Smooth muscle cell (in vitro differentiated cells): ENCODE measurements at regions not wholly inside any gene's neighbourhood (a gene's known extent, or its start where the extent isn't known, plus 50 kb on each side); places are given as distances from the start of the nearest gene placed in this dataset.
A peak's percentile ranks its signal among the peaks of the same experiment; 100 is the strongest.

Experiments used
- DNase-seq: peaks from one replicate; lab custom pipeline; 2025; ENCODE audit not compliant: unreplicated experiment; lab: John Stamatoyannopoulos, UW
- H2AFZ ChIP-seq: fragments of 200-600 bp; sonication (generic); 2 replicates; pipeline ENCODE4 v1.6.0; 2016; ENCODE audit warnings: antibody characterized with exemption, low read depth, mild to moderate bottlenecking
- H3F3A ChIP-seq: fragments of 200-600 bp; sonication (generic); 2 replicates; pipeline ENCODE4 v1.6.0; 2017; ENCODE audit warnings: antibody characterized with exemption, low read depth
- H3K27ac ChIP-seq: fragments of 200-600 bp; sonication (generic); 2 replicates; pipeline ENCODE4 v1.5.1; 2016; ENCODE audit warnings: low read depth, mild to moderate bottlenecking
- H3K27me3 ChIP-seq: fragments of 200-600 bp; sonication (generic); 2 replicates; pipeline ENCODE4 v1.6.1; 2016; ENCODE audit warnings: low read depth, mild to moderate bottlenecking
- H3K36me3 ChIP-seq: fragments of 200-600 bp; sonication (generic); 2 replicates; pipeline ENCODE4 v1.5.1; 2016; ENCODE audit warnings: low read depth
- H3K4me1 ChIP-seq: fragments of 200-600 bp; sonication (generic); 2 replicates; pipeline ENCODE4 v1.5.1; 2016; ENCODE audit warnings: low read depth
- H3K4me2 ChIP-seq: fragments of 200-600 bp; sonication (generic); 2 replicates; pipeline ENCODE4 v1.6.0; 2016; ENCODE audit warnings: mild to moderate bottlenecking
- H3K4me3 ChIP-seq: fragments of 200-600 bp; sonication (generic); 2 replicates; pipeline ENCODE4 v1.5.1; 2016; ENCODE audit warnings: mild to moderate bottlenecking
- H3K79me2 ChIP-seq: fragments of 200-600 bp; sonication (generic); 2 replicates; pipeline ENCODE4 v1.6.0; 2016; ENCODE audit warnings: low read depth, mild to moderate bottlenecking
- H3K9ac ChIP-seq: fragments of 200-600 bp; sonication (generic); 2 replicates; pipeline ENCODE4 v1.6.0; 2016; ENCODE audit warnings: low read depth
- H3K9me3 ChIP-seq: fragments of 200-600 bp; sonication (generic); replicated peaks from 2 replicates; pipeline ENCODE4 v1.5.1; 2016; ENCODE audit warnings: low read depth
- H4K20me1 ChIP-seq: fragments of 200-600 bp; sonication (generic); 2 replicates; pipeline ENCODE4 v1.6.0; 2016; ENCODE audit warnings: low read depth
- CTCF ChIP-seq: fragments of 200-600 bp; sonication (generic); IDR thresholded peaks from 2 replicates; pipeline ENCODE4 v1.5.1; 2017; ENCODE audit warnings: borderline replicate concordance, mild to moderate bottlenecking, antibody characterized with exemption; ENCODE audit not compliant: insufficient read depth, poor library complexity, severe bottlenecking
- WGBS: methylation state at CpG from one replicate; pipeline ENCODE4 v1.1.7; 2016; ENCODE audit warnings: low lambda C conversion rate; 5-methylcytosine and 5-hydroxymethylcytosine counted together

GRCh38 chr9:118303216-118303615 lies 599.0 kb downstream of the TLR4 start:
- no peak for DNase-seq
- Histone ChIP-seq H3K4me3 (no peak overlapping the region), H3K4me1 (no peaks in the 10 kb centered on the region)

DNA sequence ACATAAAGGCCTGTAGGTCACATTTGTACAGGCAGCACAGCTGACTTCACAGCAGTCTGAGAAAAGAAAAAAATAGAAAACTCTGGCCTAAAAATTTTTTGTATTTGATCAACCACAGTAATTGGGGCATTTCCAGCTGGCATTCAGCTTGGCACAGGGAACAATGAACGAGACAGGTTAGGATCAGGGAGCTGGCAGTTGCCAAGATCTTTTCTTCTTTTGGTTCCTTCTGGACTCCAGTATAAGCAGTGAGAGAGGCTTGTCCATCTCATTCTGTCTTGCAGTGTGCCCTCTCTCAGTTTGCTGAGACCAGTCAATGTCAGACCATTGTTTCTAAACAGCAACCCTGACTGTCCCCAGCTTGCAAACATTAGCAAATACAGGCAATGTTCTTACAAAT lies 601.1 kb downstream of the TLR4 start:
- no peak overlapping the region for H3K4me2 ChIP-seq
- H3K9me3 ChIP-seq: no peaks in the 10 kb centered on the region
- no peak for TF ChIP-seq CTCF
- no peak overlapping the region for H3K9ac ChIP-seq
- no peaks in the 10 kb centered on the region for H3K36me3 ChIP-seq
- H3K79me2 ChIP-seq: no peaks in the 10 kb centered on the region
- DNase-seq: no peak
- H3K4me3 ChIP-seq: no peak overlapping the region
- no peaks in the 10 kb centered on the region for H4K20me1 ChIP-seq
- H2AFZ ChIP-seq: no peak overlapping the region
- H3F3A ChIP-seq: no peaks in the 10 kb centered on the region
- WGBS: 95% methylated on average over 1 of the region's 1 CpG
- no peaks in the 10 kb centered on the region for H3K4me1 ChIP-seq
- no peaks in the 10 kb centered on the region for H3K27me3 ChIP-seq
- no peak overlapping the region for H3K27ac ChIP-seq

More at GRCh38 chr9:118303216-118303615, 599.0 kb downstream of the TLR4 start:
- Histone ChIP-seq H3K4me2 (no peak overlapping the region), H3F3A (no peaks in the 10 kb centered on the region), H3K27ac (no peak overlapping the region), H3K9ac (no peak overlapping the region), H3K27me3 (no peaks in the 10 kb centered on the region), H2AFZ (no peak overlapping the region), H3K9me3 (no peaks in the 10 kb centered on the region), H3K36me3 (no peaks in the 10 kb centered on the region), H3K79me2 (no peaks in the 10 kb centered on the region), H4K20me1 (no peaks in the 10 kb centered on the region)
- TF ChIP-seq CTCF: no peak
- 61% methylated on average over 3 of the region's 3 CpGs for WGBS

DNA sequence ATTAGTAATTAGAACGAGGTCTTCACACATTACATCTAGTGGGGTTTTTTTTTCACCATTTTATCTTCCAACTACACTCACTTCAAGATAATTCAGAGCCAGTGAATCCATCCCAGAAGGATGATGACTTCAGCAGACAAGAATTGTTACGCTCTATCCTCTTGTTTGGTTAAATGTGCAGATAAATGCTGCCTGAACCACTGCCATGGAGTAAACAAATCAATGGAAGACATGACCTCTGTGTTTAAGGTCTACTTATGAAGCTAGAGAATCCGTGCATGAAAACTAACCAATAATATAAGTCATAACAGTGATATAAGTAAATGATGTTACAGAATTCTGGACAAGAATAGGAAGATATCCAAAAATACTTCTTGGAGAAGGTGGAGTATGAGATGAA lies 602.6 kb downstream of the TLR4 start:
- H3K36me3 ChIP-seq: no peaks in the 10 kb centered on the region
- DNase-seq: no peak
- no peaks in the 10 kb centered on the region for H3F3A ChIP-seq
- H3K4me2 ChIP-seq: peak overlapping the region; percentile 16
- TF ChIP-seq CTCF: no peak
- 25% methylated on average over 3 of the region's 3 CpGs for WGBS
- H2AFZ ChIP-seq: no peak overlapping the region
- no peak overlapping the region for H3K27ac ChIP-seq
- H3K9me3 ChIP-seq: no peaks in the 10 kb centered on the region
- H3K4me3 ChIP-seq: no peak overlapping the region
- H4K20me1 ChIP-seq: no peaks in the 10 kb centered on the region
- no peaks in the 10 kb centered on the region for H3K4me1 ChIP-seq
- H3K79me2 ChIP-seq: no peaks in the 10 kb centered on the region
- peaks cover 2% of the 10 kb centered on the region for H3K27me3 ChIP-seq
- no peak overlapping the region for H3K9ac ChIP-seq

DNA sequence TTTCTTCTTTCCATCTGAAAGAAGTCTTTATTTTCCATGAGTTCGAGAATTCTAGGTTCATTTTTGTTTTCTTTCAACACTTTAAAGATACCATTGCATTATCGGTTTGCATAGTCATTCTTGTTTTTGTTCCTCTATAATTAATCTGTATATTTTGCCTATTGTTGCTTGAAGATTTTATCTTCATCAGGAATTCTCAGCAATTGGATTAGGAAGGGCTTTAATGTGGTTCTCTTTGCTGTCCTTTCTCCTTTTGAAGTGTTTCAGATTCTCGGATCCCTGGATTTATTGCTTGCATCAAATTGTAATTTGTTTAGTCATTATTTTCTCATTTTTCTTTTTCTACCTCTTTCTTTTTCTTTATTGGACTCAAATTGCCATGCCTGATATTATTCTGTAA lies 609.8 kb downstream of the TLR4 start:
- 74% methylated on average over 3 of the region's 3 CpGs for whole genome bisulfite sequencing
- Histone ChIP-seq H3K27me3 (peaks cover 4% of the 10 kb centered on the region), H3F3A (no peaks in the 10 kb centered on the region), H3K9me3 (no peaks in the 10 kb centered on the region), H3K36me3 (no peaks in the 10 kb centered on the region), H3K4me1 (no peaks in the 10 kb centered on the region), H3K4me3 (no peak overlapping the region), H3K27ac (no peak overlapping the region), H3K4me2 (no peak overlapping the region), H3K79me2 (no peaks in the 10 kb centered on the region), H4K20me1 (no peaks in the 10 kb centered on the region), H2AFZ (no peak overlapping the region), H3K9ac (no peak overlapping the region)
- TF ChIP-seq CTCF: no peak
- no peak for DNase-seq
